ENCODE measurements at regions not wholly inside any gene's neighbourhood (a gene's known extent, or its start where the extent isn't known, plus 50 kb on each side); places are given as distances from the start of the nearest gene placed in this dataset.
A peak's percentile ranks its signal among the peaks of the same experiment; 100 is the strongest.

- Histone ChIP-seq H3K9me3 (ENCODE audit: control insufficient read depth, insufficient read depth, low read depth, low read length) (no peaks in the 10 kb centered on the region), H2AFZ (ENCODE audit: low read length) (no peak overlapping the region), H3K9ac (ENCODE audit: insufficient read depth, low read length) (no peak overlapping the region), H3K27ac (ENCODE audit: insufficient read depth, low read length) (no peak overlapping the region), H4K20me1 (ENCODE audit: control insufficient read depth, extremely low read depth, insufficient read depth, low read length) (no peaks in the 10 kb centered on the region), H3K36me3 (ENCODE audit: control insufficient read depth, insufficient read depth, low read length) (no peaks in the 10 kb centered on the region), H3K4me2 (ENCODE audit: extremely low read depth, insufficient read depth, low read length) (no peak overlapping the region), H3K4me1 (ENCODE audit: control insufficient read depth, extremely low read depth, insufficient read depth, low read length) (no peaks in the 10 kb centered on the region), H3K27me3 (ENCODE audit: control insufficient read depth, insufficient read depth, low read length) (no peaks in the 10 kb centered on the region), H3K4me3 (replicated peaks in 1 of 4; ENCODE audit: control extremely low read depth in 1 of 4, insufficient read depth in 1 of 4, low read depth in 3 of 4, low read length in 4 of 4) (no peak overlapping the region), H3K79me2 (ENCODE audit: control insufficient read depth, insufficient read depth, low read length) (no peaks in the 10 kb centered on the region)
- TF ChIP-seq EZH2 (IDR thresholded peaks at IDR 0.05; ENCODE audit: low read length, missing control alignments) (no peak), CTCF (conservative IDR thresholded peaks at IDR 0.05 in 1 of 2, IDR thresholded peaks at IDR 0.05 in 1 of 2; ENCODE audit: low read depth in 1 of 2, low read length in 2 of 2) (no peak)
- DNase-seq (ENCODE audit: low read depth in 2 of 2): peak in 1 of 2 donors; percentile 36
Measured at GRCh38 chr4:22019676-22020075, 71.1 kb upstream of the KCNIP4 start.

DNA sequence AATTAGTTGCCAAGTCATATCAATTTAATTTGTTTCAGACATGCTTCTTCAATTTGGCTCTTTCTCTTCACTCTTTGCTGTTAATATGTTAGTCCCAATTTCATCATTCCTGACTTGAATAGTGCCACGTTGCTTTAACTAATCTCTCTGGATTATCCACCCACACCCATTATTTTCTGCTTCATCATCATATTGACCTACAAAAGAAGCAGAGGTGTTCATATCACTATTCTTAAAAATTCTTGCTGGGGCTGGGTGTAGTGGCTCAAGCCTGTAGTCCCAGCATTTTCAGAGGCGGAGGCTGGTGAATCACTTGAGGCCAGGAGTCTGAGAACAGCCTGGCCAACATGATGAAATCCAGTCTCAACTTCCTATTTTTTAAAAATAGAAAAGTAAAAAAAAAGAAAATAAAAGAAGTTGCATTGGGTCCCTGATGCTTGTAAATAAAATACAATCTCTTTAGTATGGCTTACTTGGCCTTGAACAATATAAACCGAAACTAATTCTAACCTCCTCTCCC lies 65.7 kb upstream of the KCNIP4 start:
- Histone ChIP-seq H3K36me3 (ENCODE audit: control insufficient read depth, insufficient read depth, low read length) (no peaks in the 10 kb centered on the region), H3K27me3 (ENCODE audit: control insufficient read depth, insufficient read depth, low read length) (no peaks in the 10 kb centered on the region), H3K4me3 (replicated peaks in 1 of 4; ENCODE audit: control extremely low read depth in 1 of 4, insufficient read depth in 1 of 4, low read depth in 3 of 4, low read length in 4 of 4) (no peak overlapping the region), H3K79me2 (ENCODE audit: control insufficient read depth, insufficient read depth, low read length) (no peaks in the 10 kb centered on the region), H3K4me2 (ENCODE audit: extremely low read depth, insufficient read depth, low read length) (no peak overlapping the region), H3K27ac (ENCODE audit: insufficient read depth, low read length) (no peak overlapping the region), H2AFZ (ENCODE audit: low read length) (no peak overlapping the region), H3K9me3 (ENCODE audit: control insufficient read depth, insufficient read depth, low read depth, low read length) (no peaks in the 10 kb centered on the region), H3K4me1 (ENCODE audit: control insufficient read depth, extremely low read depth, insufficient read depth, low read length) (no peaks in the 10 kb centered on the region), H4K20me1 (ENCODE audit: control insufficient read depth, extremely low read depth, insufficient read depth, low read length) (no peaks in the 10 kb centered on the region), H3K9ac (ENCODE audit: insufficient read depth, low read length) (no peak overlapping the region)
- peak in 1 of 2 donors; percentile 22 for DNase-seq (ENCODE audit: low read depth in 2 of 2)
- TF ChIP-seq CTCF (conservative IDR thresholded peaks at IDR 0.05 in 1 of 2, IDR thresholded peaks at IDR 0.05 in 1 of 2; ENCODE audit: low read depth in 1 of 2, low read length in 2 of 2): no peak
- no peak for TF ChIP-seq EZH2 (IDR thresholded peaks at IDR 0.05; ENCODE audit: low read length, missing control alignments)

- Histone ChIP-seq H3K4me2 (ENCODE audit: extremely low read depth, insufficient read depth, low read length) (no peak overlapping the region), H3K79me2 (ENCODE audit: control insufficient read depth, insufficient read depth, low read length) (no peaks in the 10 kb centered on the region), H3K27me3 (ENCODE audit: control insufficient read depth, insufficient read depth, low read length) (no peaks in the 10 kb centered on the region), H4K20me1 (ENCODE audit: control insufficient read depth, extremely low read depth, insufficient read depth, low read length) (no peaks in the 10 kb centered on the region), H2AFZ (ENCODE audit: low read length) (no peak overlapping the region), H3K4me1 (ENCODE audit: control insufficient read depth, extremely low read depth, insufficient read depth, low read length) (no peaks in the 10 kb centered on the region), H3K36me3 (ENCODE audit: control insufficient read depth, insufficient read depth, low read length) (no peaks in the 10 kb centered on the region), H3K9ac (ENCODE audit: insufficient read depth, low read length) (no peak overlapping the region), H3K9me3 (ENCODE audit: control insufficient read depth, insufficient read depth, low read depth, low read length) (no peaks in the 10 kb centered on the region), H3K4me3 (replicated peaks in 1 of 4; ENCODE audit: control extremely low read depth in 1 of 4, insufficient read depth in 1 of 4, low read depth in 3 of 4, low read length in 4 of 4) (no peak overlapping the region), H3K27ac (ENCODE audit: insufficient read depth, low read length) (no peak overlapping the region)
- TF ChIP-seq CTCF (conservative IDR thresholded peaks at IDR 0.05 in 1 of 2, IDR thresholded peaks at IDR 0.05 in 1 of 2; ENCODE audit: low read depth in 1 of 2, low read length in 2 of 2) (no peak), EZH2 (IDR thresholded peaks at IDR 0.05; ENCODE audit: low read length, missing control alignments) (no peak)
- no peak for DNase-seq (ENCODE audit: low read depth in 2 of 2)
Measured at GRCh38 chr4:22003878-22004277, 55.3 kb upstream of the KCNIP4 start.

Data from fibroblast of lung (primary cell).